H9 (cell line): ENCODE measurements at regions not wholly inside any gene's neighbourhood (a gene's known extent, or its start where the extent isn't known, plus 50 kb on each side); places are given as distances from the start of the nearest gene placed in this dataset.

ENCODE experiments used
- DNase-seq: peaks from one replicate; pipeline ENCODE4 v3.0.0-alpha.2; 2017
- H2AFZ ChIP-seq: one replicate; pipeline ENCODE4 v1.6.1; 2013; ENCODE audit warnings: mild to moderate bottlenecking, low read length, control low read depth, moderate library complexity
- H2AK5ac ChIP-seq: 2 replicates; pipeline ENCODE4 v1.6.1; 2013; ENCODE audit warnings: low read length, control low read depth, mixed read lengths; ENCODE audit not compliant: insufficient read length
- H2BK120ac ChIP-seq: one replicate; pipeline ENCODE4 v1.6.1; 2013; ENCODE audit warnings: low read depth, mild to moderate bottlenecking, low read length, control low read depth, inconsistent platforms; ENCODE audit not compliant: poor library complexity, severe bottlenecking
- H2BK12ac ChIP-seq: 2 replicates; pipeline ENCODE4 v1.6.1; 2013; ENCODE audit warnings: low read length, control low read depth, mixed read lengths, low read depth; ENCODE audit not compliant: insufficient read length
- H2BK15ac ChIP-seq: 2 replicates; pipeline ENCODE4 v1.6.1; 2013; ENCODE audit warnings: low read depth, low read length, control low read depth
- H2BK20ac ChIP-seq: one replicate; pipeline ENCODE4 v1.6.1; 2013; ENCODE audit warnings: low read depth, mild to moderate bottlenecking, low read length, control low read depth, inconsistent platforms; ENCODE audit not compliant: poor library complexity, severe bottlenecking
- H2BK5ac ChIP-seq: 2 replicates; pipeline ENCODE4 v1.6.1; 2013; ENCODE audit warnings: low read length, control low read depth, mixed read lengths; ENCODE audit not compliant: insufficient read length
- H3K14ac ChIP-seq: 2 replicates; pipeline ENCODE4 v1.6.1; 2013; ENCODE audit warnings: low read length, control low read depth; ENCODE audit not compliant: insufficient read depth
- H3K18ac ChIP-seq: 2 replicates; pipeline ENCODE4 v1.6.1; 2013; ENCODE audit warnings: low read depth, mild to moderate bottlenecking, mixed read lengths, low read length, control low read depth; ENCODE audit not compliant: insufficient read length
- H3K23ac ChIP-seq: 2 replicates; pipeline ENCODE4 v1.6.1; 2013; ENCODE audit warnings: low read length, control low read depth, mixed read lengths, low read depth; ENCODE audit not compliant: insufficient read length
- H3K23me2 ChIP-seq: 2 replicates; pipeline ENCODE4 v1.6.1; 2013; ENCODE audit warnings: low read depth, mild to moderate bottlenecking, mixed read lengths, low read length, control low read depth; ENCODE audit not compliant: insufficient read length, poor library complexity, severe bottlenecking
- H3K27ac ChIP-seq: 2 replicates; pipeline ENCODE4 v1.5.1; 2013; ENCODE audit warnings: low read length, control low read depth, mixed read lengths, low read depth; ENCODE audit not compliant: insufficient read length
- H3K27me3 ChIP-seq: 2 replicates; pipeline ENCODE4 v1.6.1; 2013; ENCODE audit warnings: low read length, control low read depth, inconsistent platforms; ENCODE audit not compliant: insufficient read depth
- H3K4ac ChIP-seq: 2 replicates; pipeline ENCODE4 v1.6.1; 2013; ENCODE audit warnings: low read depth, mild to moderate bottlenecking, control low read depth, inconsistent platforms, low read length, moderate library complexity
- H3K4me1 ChIP-seq: 2 replicates; pipeline ENCODE4 v1.6.1; 2013; ENCODE audit warnings: low read length, control low read depth, inconsistent platforms; ENCODE audit not compliant: insufficient read depth
- H3K4me2 ChIP-seq: 2 replicates; pipeline ENCODE4 v1.6.1; 2013; ENCODE audit warnings: low read length, control low read depth, mixed read lengths; ENCODE audit not compliant: insufficient read length, insufficient read depth
- H3K56ac ChIP-seq: 2 replicates; pipeline ENCODE4 v1.6.1; 2013; ENCODE audit warnings: low read depth, mild to moderate bottlenecking, mixed read lengths, low read length, control low read depth; ENCODE audit not compliant: insufficient read length
- H3K79me1 ChIP-seq: 2 replicates; pipeline ENCODE4 v1.6.1; 2013; ENCODE audit warnings: low read depth, mild to moderate bottlenecking, moderate library complexity, low read length, control low read depth, inconsistent platforms; ENCODE audit not compliant: insufficient read depth, poor library complexity, severe bottlenecking
- H3K79me2 ChIP-seq: 2 replicates; pipeline ENCODE4 v1.6.1; 2013; ENCODE audit warnings: low read length, control low read depth, inconsistent platforms; ENCODE audit not compliant: insufficient read depth
- H3K9ac ChIP-seq: 2 replicates; pipeline ENCODE4 v1.6.1; 2013; ENCODE audit warnings: low read length, control low read depth, mixed read lengths; ENCODE audit not compliant: insufficient read length; ENCODE audit errors: extremely low read depth
- H3K9me3 ChIP-seq: one replicate; pipeline ENCODE4 v1.6.1; 2013; ENCODE audit warnings: low read depth, low read length, inconsistent platforms; ENCODE audit not compliant: control insufficient read depth
- H3T11ph ChIP-seq: one replicate; pipeline ENCODE4 v1.6.1; 2013; ENCODE audit warnings: mild to moderate bottlenecking, low read length, control low read depth, inconsistent platforms
- H4K20me1 ChIP-seq: one replicate; pipeline ENCODE4 v1.6.1; 2013; ENCODE audit not compliant: control insufficient read depth, insufficient read length, insufficient read depth
- H4K5ac ChIP-seq: 2 replicates; pipeline ENCODE4 v1.6.1; 2013; ENCODE audit warnings: low read depth, mild to moderate bottlenecking, mixed read lengths, low read length, control low read depth; ENCODE audit not compliant: insufficient read length
- H4K8ac ChIP-seq: replicated peaks from 2 replicates; pipeline ENCODE4 v1.6.1; 2013; ENCODE audit warnings: low read length, control low read depth, mixed read lengths, low read depth; ENCODE audit not compliant: insufficient read length
- H4K91ac ChIP-seq: 2 replicates; pipeline ENCODE4 v1.6.1; 2013; ENCODE audit warnings: low read depth, mild to moderate bottlenecking, moderate library complexity, mixed read lengths, low read length, control low read depth; ENCODE audit not compliant: insufficient read length
- H3K27ac Mint-ChIP-seq, 3 experiments: 2 replicates in 2 of 3; 3 replicates in 1 of 3; pipeline ENCODE4 v1.8.0; 2020 to 2021; ENCODE audit warnings: mixed read lengths in 3 of 3, mild to moderate bottlenecking in 1 of 3, moderate library complexity in 1 of 3
- H3K27me3 Mint-ChIP-seq: 2 replicates; pipeline ENCODE4 v1.8.0; 2021; ENCODE audit warnings: low read depth, mild to moderate bottlenecking, moderate library complexity, mixed read lengths
- H3K36me3 Mint-ChIP-seq, 3 experiments: 2 replicates in 2 of 3; 3 replicates in 1 of 3; pipeline ENCODE4 v1.8.0; 2020 to 2021; ENCODE audit warnings: low read depth in 3 of 3, mixed read lengths in 3 of 3; ENCODE audit not compliant: insufficient read depth in 1 of 3
- H3K4me1 Mint-ChIP-seq, 2 experiments: 2 replicates each; pipeline ENCODE4 v1.8.0; 2020; ENCODE audit warnings: mixed read lengths in 2 of 2
- H3K4me3 Mint-ChIP-seq, 2 experiments: 2 replicates in 1 of 2; 3 replicates in 1 of 2; pipeline ENCODE4 v1.8.0; 2020 to 2021; ENCODE audit warnings: mild to moderate bottlenecking in 2 of 2, mixed read lengths in 2 of 2, moderate library complexity in 1 of 2
- H3K9me3 Mint-ChIP-seq, 2 experiments: 2 replicates in 1 of 2; 3 replicates in 1 of 2; pipeline ENCODE4 v1.8.0; 2020; ENCODE audit warnings: mild to moderate bottlenecking in 2 of 2, mixed read lengths in 2 of 2, moderate library complexity in 1 of 2
- WGBS: extraction: QIAGEN DNeasy Blood & Tissue Kit; methylation state at CpG from one replicate; pipeline ENCODE4 v1.1.7; 2013; ENCODE audit warnings: missing lambda C conversion rate, low lambda C conversion rate, mixed read lengths; ENCODE audit not compliant: insufficient read length; ENCODE audit errors: extremely low coverage; 5-methylcytosine and 5-hydroxymethylcytosine counted together
- TF ChIP-seq, protein P1 (sequence below): fragments of 200-600 bp; sonication (generic); conservative IDR thresholded peaks from 3 replicates; pipeline ENCODE4 v1.8.0; 2021; ENCODE audit warnings: antibody characterized with exemption, mild to moderate bottlenecking

DNA sequence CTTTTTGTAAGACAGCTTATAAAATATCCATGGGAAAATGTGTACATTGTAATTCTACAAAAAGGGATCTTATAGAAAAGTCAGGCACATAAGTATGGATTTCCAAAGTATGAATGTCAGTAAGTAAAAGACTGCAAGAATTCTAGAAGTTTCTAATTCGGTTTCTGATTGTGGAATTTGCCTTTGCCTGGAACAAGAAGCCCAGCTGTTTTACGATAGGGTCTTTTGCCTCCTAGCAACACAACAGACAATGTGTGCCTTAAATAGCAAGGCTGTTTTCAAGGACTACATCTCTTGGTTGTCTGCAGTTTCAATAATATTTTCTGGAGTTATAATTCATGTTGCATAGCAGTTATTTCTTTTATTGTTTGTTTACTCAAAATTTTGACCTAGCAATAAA is 312.9 kb downstream of the MTX2 start:
- Mint-ChIP-seq H3K27ac (no peak overlapping the region), H3K27me3 (peaks cover 7% of the 10 kb centered on the region), H3K9me3 (no peaks in the 10 kb centered on the region), H3K4me3 (no peak overlapping the region), H3K36me3 (no peaks in the 10 kb centered on the region), H3K4me1 (peaks cover 0 to 4% of the 10 kb centered on the region in 2 experiments; a peak in 1 of 4 replicates)
- H3K79me2 ChIP-seq: no peaks in the 10 kb centered on the region
- no peak overlapping the region for H3K4ac ChIP-seq
- H2BK15ac ChIP-seq: no peak overlapping the region
- no peaks in the 10 kb centered on the region for H3K23me2 ChIP-seq
- no peak overlapping the region for H3K27ac ChIP-seq
- TF ChIP-seq, protein P1, sequence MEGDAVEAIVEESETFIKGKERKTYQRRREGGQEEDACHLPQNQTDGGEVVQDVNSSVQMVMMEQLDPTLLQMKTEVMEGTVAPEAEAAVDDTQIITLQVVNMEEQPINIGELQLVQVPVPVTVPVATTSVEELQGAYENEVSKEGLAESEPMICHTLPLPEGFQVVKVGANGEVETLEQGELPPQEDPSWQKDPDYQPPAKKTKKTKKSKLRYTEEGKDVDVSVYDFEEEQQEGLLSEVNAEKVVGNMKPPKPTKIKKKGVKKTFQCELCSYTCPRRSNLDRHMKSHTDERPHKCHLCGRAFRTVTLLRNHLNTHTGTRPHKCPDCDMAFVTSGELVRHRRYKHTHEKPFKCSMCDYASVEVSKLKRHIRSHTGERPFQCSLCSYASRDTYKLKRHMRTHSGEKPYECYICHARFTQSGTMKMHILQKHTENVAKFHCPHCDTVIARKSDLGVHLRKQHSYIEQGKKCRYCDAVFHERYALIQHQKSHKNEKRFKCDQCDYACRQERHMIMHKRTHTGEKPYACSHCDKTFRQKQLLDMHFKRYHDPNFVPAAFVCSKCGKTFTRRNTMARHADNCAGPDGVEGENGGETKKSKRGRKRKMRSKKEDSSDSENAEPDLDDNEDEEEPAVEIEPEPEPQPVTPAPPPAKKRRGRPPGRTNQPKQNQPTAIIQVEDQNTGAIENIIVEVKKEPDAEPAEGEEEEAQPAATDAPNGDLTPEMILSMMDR: no peak
- no peak overlapping the region for H3T11ph ChIP-seq
- H3K4me2 ChIP-seq: no peak overlapping the region
- H4K20me1 ChIP-seq: no peaks in the 10 kb centered on the region
- H3K27me3 ChIP-seq: no peaks in the 10 kb centered on the region
- no CpG with 5 or more reads among the region's 2 CpGs for WGBS
- H2BK120ac ChIP-seq: no peak overlapping the region
- no peak overlapping the region for H3K9ac ChIP-seq
- no peaks in the 10 kb centered on the region for H3K4me1 ChIP-seq
- no peak overlapping the region for H2BK12ac ChIP-seq
- no peak overlapping the region for H2BK20ac ChIP-seq
- no peak overlapping the region for H2AK5ac ChIP-seq
- no peak overlapping the region for H4K91ac ChIP-seq
- H2AFZ ChIP-seq: no peak overlapping the region
- no peak overlapping the region for H4K5ac ChIP-seq
- no peak overlapping the region for H4K8ac ChIP-seq
- no peaks in the 10 kb centered on the region for H3K79me1 ChIP-seq
- H3K18ac ChIP-seq: no peak overlapping the region
- DNase-seq: no peak
- H3K56ac ChIP-seq: no peak overlapping the region
- no peak overlapping the region for H2BK5ac ChIP-seq
- no peak overlapping the region for H3K14ac ChIP-seq
- H3K9me3 ChIP-seq: no peaks in the 10 kb centered on the region
- H3K23ac ChIP-seq: no peak overlapping the region
